Endothelial cell of umbilical vein (primary cell): ENCODE measurements at regions not wholly inside any gene's neighbourhood (a gene's known extent, or its start where the extent isn't known, plus 50 kb on each side); places are given as distances from the start of the nearest gene placed in this dataset.

Source experiments
- BruUV-seq: library from RNA; stranded (reverse); fragments of 400-500 nt; replicated peaks from 2 replicates; lab custom pipeline; 2021; lab: Mats Ljungman, UMichigan
- CTCF ChIA-PET: fragments of 300-600, 350-600 bp; sonication (Branson Sonifier 250); formaldehyde crosslinking; loops from one replicate; lab custom pipeline; 2021; ENCODE audit warnings: antibody characterized with exemption, inconsistent platforms; lab: Charles Lee
- POLR2A ChIA-PET: fragments of 300-600, 350-600 bp; sonication (Branson Sonifier 250); formaldehyde crosslinking; loops from one replicate; lab custom pipeline; 2021; ENCODE audit warnings: antibody characterized with exemption, inconsistent platforms; lab: Charles Lee
- DNase-seq: peaks from one replicate; pipeline ENCODE4 v3.0.0-alpha.2; 2011; ENCODE audit warnings: low read depth, low spot score
- FAIRE-seq: peaks from 2 replicates; lab custom pipeline; 2011; peaks lifted over from hg19 to GRCh38; lab: Jason Lieb, UNC
- H2AFZ ChIP-seq: 2 replicates; pipeline ENCODE4 v1.6.0; 2012; ENCODE audit warnings: low read depth, low read length, control low read depth, inconsistent platforms
- H3K27ac ChIP-seq: 2 replicates; pipeline ENCODE4 v1.5.1; 2011; ENCODE audit warnings: low read depth, mild to moderate bottlenecking, control low read depth, low read length, moderate library complexity; ENCODE audit not compliant: insufficient read depth
- H3K27me3 ChIP-seq, 2 experiments: 2 replicates each; pipeline versions ENCODE4 v1.6.0 to v1.6.1; 2011; ENCODE audit warnings: low read length in 2 of 2, mixed read lengths in 1 of 2; ENCODE audit not compliant: control insufficient read depth in 2 of 2, insufficient read depth in 2 of 2
- H3K36me3 ChIP-seq, 2 experiments: 2 replicates in 1 of 2; 3 replicates in 1 of 2; pipeline ENCODE4 v1.5.1; 2011; ENCODE audit warnings: low read length in 2 of 2, mild to moderate bottlenecking in 1 of 2, moderate library complexity in 1 of 2; ENCODE audit not compliant: control insufficient read depth in 2 of 2, insufficient read depth in 2 of 2; ENCODE audit errors: extremely low read depth in 1 of 2
- H3K4me1 ChIP-seq: 3 replicates; pipeline ENCODE4 v1.5.1; 2011; ENCODE audit warnings: mild to moderate bottlenecking, low read length; ENCODE audit not compliant: control insufficient read depth, insufficient read depth; ENCODE audit errors: extremely low read depth
- H3K4me2 ChIP-seq: 2 replicates; pipeline ENCODE4 v1.6.1; 2011; ENCODE audit warnings: low read length, control low read depth, mixed read lengths; ENCODE audit not compliant: insufficient read depth
- H3K4me3 ChIP-seq, 3 experiments: fragments of 200-600 bp in 1 of 3; sonication (generic), shearing (Covaris generic) in 1 of 3; replicated peaks in 1 of 3; 2 replicates each; pipeline ENCODE4 v1.5.1; 2011 to 2016; ENCODE audit warnings: control low read depth in 3 of 3, low read length in 3 of 3, mild to moderate bottlenecking in 2 of 3, inconsistent platforms in 1 of 3, low read depth in 1 of 3, moderate library complexity in 1 of 3; ENCODE audit not compliant: insufficient read depth in 1 of 3
- H3K79me2 ChIP-seq: 2 replicates; pipeline ENCODE4 v1.6.0; 2012; ENCODE audit warnings: low read length, inconsistent platforms; ENCODE audit not compliant: control insufficient read depth, insufficient read depth
- H3K9ac ChIP-seq: replicated peaks from 2 replicates; pipeline ENCODE3; 2011; ENCODE audit warnings: low read length, control low read depth; ENCODE audit not compliant: insufficient read depth; ENCODE audit errors: extremely low read depth
- H3K9me1 ChIP-seq: replicated peaks from 3 replicates; pipeline ENCODE4 v1.6.0; 2011; ENCODE audit warnings: mild to moderate bottlenecking, low read length; ENCODE audit not compliant: control insufficient read depth, insufficient read depth; ENCODE audit errors: extremely low read depth
- H3K9me3 ChIP-seq: replicated peaks from 2 replicates; pipeline ENCODE4 v1.5.1; 2012; ENCODE audit warnings: low read length, inconsistent platforms; ENCODE audit not compliant: control insufficient read depth, insufficient read depth
- H4K20me1 ChIP-seq: replicated peaks from 2 replicates; pipeline ENCODE3; 2011; ENCODE audit warnings: mild to moderate bottlenecking, low read length; ENCODE audit not compliant: control insufficient read depth, insufficient read depth; ENCODE audit errors: extremely low read depth
- CTCF ChIP-seq, 2 donors: IDR thresholded peaks; 1 replicate in 1 of 2; 2 replicates in 1 of 2; pipeline ENCODE4 v1.5.1; 2011; ENCODE audit warnings: low read length in 2 of 2, mild to moderate bottlenecking in 2 of 2, moderate library complexity in 2 of 2, control low read depth in 1 of 2, inconsistent platforms in 1 of 2, low read depth in 1 of 2; ENCODE audit not compliant: insufficient read depth in 1 of 2; ENCODE audit errors: extremely low read depth in 1 of 2
- EZH2 ChIP-seq: IDR thresholded peaks from 2 replicates; pipeline ENCODE4 v1.6.1; 2012; ENCODE audit warnings: borderline replicate concordance, low read depth, mild to moderate bottlenecking, moderate library complexity, low read length, inconsistent platforms; ENCODE audit not compliant: severe bottlenecking
- FOS ChIP-seq: IDR thresholded peaks from 2 replicates; pipeline ENCODE4 v1.6.1; 2011; ENCODE audit warnings: mild to moderate bottlenecking, low read length, moderate library complexity, borderline replicate concordance; ENCODE audit not compliant: insufficient read depth
- GATA2 ChIP-seq: IDR thresholded peaks from 2 replicates; pipeline ENCODE4 v1.7.0; 2011; ENCODE audit warnings: low read depth, mild to moderate bottlenecking, moderate library complexity, mixed read lengths, low read length; ENCODE audit not compliant: insufficient read length, insufficient read depth
- JUN ChIP-seq: IDR thresholded peaks from 2 replicates; pipeline ENCODE4 v1.6.1; 2011; ENCODE audit warnings: borderline replicate concordance, low read depth; ENCODE audit not compliant: insufficient read length, insufficient read depth
- MAX ChIP-seq: IDR thresholded peaks from 2 replicates; pipeline ENCODE4 v1.6.1; 2011; ENCODE audit not compliant: insufficient read depth, insufficient read length
- MYC ChIP-seq: IDR thresholded peaks from one replicate; pipeline ENCODE4 v1.6.1; 2011; ENCODE audit warnings: mild to moderate bottlenecking, low read depth, low read length
- POLR2A ChIP-seq: IDR thresholded peaks from 2 replicates; pipeline ENCODE4 v1.6.1; 2012; ENCODE audit warnings: low read depth, mild to moderate bottlenecking, control low read depth, low read length
- POLR2AphosphoS5 ChIP-seq: IDR thresholded peaks from 2 replicates; pipeline ENCODE4 v1.6.1; 2012; ENCODE audit warnings: low read depth, mild to moderate bottlenecking, control low read depth, low read length, moderate library complexity; ENCODE audit not compliant: insufficient read depth
- dilution Hi-C: fragments of 300-500 bp; cut with MboI; formaldehyde crosslinking; loops from one replicate; pipeline ENCODE4 v1.15.0; 2019; ENCODE audit warnings: low sequenced_read_pairs; ENCODE audit not compliant: extremely low pct_ligation_motif_present
- intact Hi-C: fragments of 100-400 bp; cut with micrococcal nuclease; formaldehyde crosslinking; loops from one replicate; pipeline ENCODE4 v1.10.0; 2022

- TF ChIP-seq MYC, result no peak
- no peak for TF ChIP-seq GATA2
- no peak for TF ChIP-seq MAX
- TF ChIP-seq POLR2AphosphoS5, result no peak
- TF ChIP-seq JUN, result no peak
- no peak for TF ChIP-seq CTCF (IDR thresholded peaks at IDR 0.05; ENCODE audit: extremely low read depth in 1 of 2, insufficient read depth in 1 of 2, low read depth in 1 of 2, low read length in 2 of 2)
- no peak for TF ChIP-seq FOS
- no peak for TF ChIP-seq POLR2A
- no peak for TF ChIP-seq EZH2
- DNase-seq (no peak), FAIRE-seq (no peak)
- Histone ChIP-seq H3K9ac (no peak overlapping the region), H3K4me3 (no peak overlapping the region), H3K9me1 (no peaks in the 10 kb centered on the region), H3K27me3 (no peaks in the 10 kb centered on the region), H3K9me3 (no peaks in the 10 kb centered on the region), H3K36me3 (no peaks in the 10 kb centered on the region), H3K4me1 (no peaks in the 10 kb centered on the region), H2AFZ (no peak overlapping the region), H3K27ac (no peak overlapping the region), H4K20me1 (no peaks in the 10 kb centered on the region), H3K79me2 (no peaks in the 10 kb centered on the region), H3K4me2 (no peak overlapping the region)
- CTCF ChIA-PET, result no interaction called here
- dilution Hi-C loops (no loop called here), intact Hi-C loops (no loop called here)
- no TSS peak for BruUV-seq
- POLR2A ChIA-PET, result no interaction called here
Observed at GRCh38 chr16:58933186-58933585, 199.1 kb upstream of the GOT2 start.
